GM21529 (cell line): ENCODE measurements at regions not wholly inside any gene's neighbourhood (a gene's known extent, or its start where the extent isn't known, plus 50 kb on each side); places are given as distances from the start of the nearest gene placed in this dataset.
A peak's percentile ranks its signal among the peaks of the same experiment; 100 is the strongest.
"Not testable (repeated sequence)": the region's sequence is repeated elsewhere in the genome, so short reads cannot be mapped to it uniquely, and the experiment has no call there.

Experiments used
- ATAC-seq: cut with Tn5 transposase; IDR thresholded peaks from one replicate; pipeline ENCODE4 v1.9.1; 2021; ENCODE audit not compliant: unreplicated experiment

DNA sequence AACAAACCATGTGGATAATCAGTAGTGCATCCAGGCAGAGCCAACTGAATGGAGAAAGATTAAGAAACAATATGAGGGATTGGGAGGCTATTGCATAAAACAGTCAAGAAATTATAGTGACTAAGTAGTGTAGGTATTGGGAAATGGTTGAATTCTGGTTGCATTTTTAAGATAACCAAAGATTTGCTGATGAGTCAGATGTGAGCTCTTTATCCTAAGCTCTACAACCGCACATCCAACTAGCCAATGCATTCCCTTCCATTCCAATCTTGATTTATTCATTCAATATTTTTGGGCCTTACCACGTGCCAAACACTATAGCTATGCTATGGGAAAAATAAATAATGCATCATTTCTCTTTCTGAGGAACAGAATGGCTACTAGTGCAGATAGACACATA, 524.5 kb upstream of the RGMB start:
- ATAC-seq: no peak

DNA sequence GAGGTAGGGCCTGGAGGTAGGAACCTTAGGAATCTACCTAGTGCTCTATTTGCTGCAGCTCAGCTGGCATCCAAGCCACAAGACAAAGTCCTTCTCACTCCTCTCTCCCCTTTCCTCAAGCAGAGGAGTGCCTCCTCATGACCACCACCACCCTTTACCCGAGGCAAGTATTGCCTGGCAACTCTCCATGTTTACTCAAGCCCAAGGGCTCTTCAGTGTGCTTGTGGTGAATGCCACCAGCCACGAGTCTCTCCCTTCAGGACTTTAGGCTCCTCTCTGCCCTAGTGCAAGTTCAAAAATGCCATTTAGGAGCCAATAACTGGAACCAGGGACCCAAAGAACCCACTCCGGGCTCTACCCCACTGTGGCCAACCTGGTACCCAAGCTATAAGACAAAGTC, 514.5 kb upstream of the RGMB start:
- no peak for ATAC-seq

DNA sequence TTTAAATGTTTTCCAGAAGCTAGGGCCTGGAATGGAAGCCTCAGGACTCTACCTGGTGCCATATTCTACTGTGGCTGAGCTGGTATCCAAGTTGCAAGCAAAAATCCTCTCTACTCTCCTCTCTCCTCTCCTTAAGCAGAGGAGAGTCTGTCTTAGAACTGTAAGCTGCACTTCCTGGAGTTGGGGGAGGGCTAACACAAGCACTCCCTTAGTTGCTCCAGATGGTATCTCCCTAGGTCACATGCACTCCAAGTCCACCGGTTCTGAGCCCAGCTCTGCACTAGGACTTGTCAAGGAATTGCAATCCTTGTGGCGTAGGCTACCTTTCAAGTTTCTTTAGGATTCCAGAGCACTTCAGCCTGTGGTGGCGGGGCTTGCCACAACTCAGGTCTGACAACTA, 513.9 kb upstream of the RGMB start:
- no peak for ATAC-seq

DNA sequence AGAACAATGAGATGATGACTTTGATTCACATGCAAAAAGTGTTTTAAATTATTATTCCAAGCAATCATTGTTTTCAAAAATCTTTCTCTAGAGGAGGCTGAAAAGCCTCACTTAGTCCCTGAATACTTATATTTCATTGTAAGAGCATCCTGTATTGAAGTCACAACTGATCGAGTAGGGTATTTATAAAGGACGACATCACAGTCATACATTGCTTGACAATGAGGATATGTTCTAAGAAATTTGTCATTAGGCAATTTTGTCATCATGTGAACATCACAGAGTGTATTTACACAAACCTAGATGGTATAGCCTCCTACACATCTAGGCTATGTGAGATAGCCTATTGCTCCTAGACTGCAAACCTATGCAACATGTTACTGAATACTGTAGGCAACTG, 510.4 kb upstream of the RGMB start:
- ATAC-seq: no peak

DNA sequence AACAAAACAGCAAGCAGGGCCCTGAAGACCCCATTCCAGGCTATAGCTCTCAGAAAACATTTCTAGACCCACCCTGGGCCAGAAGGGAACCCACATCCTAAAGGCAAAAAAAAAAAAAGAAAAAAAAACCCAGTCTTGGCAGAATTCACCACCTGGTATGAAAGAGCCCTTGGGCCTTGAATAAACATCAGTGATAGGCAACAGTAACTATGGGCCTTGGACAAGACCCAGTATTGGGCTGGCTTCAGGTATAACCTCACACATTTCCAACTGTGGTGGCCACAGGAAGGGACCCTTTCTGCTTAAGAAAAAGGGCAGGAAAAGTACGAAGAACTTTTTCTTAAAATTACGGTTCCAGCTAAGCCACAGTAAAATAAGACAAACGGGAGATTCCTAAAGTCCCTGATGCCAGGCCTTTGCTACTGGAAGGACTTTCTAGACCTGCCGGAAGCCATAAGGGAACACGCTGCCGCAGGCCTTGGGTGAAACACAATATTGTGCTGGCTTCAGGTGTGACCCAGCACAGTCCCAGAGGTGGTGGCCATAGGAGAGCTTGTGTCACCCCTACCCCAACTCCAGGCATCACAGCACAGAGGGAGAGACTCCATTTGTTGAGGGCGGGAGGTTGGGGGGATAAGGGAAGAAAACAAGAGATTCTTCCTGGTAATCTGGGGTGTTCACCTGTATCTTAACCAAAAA, 505.2 kb upstream of the RGMB start:
- no peak for ATAC-seq

DNA sequence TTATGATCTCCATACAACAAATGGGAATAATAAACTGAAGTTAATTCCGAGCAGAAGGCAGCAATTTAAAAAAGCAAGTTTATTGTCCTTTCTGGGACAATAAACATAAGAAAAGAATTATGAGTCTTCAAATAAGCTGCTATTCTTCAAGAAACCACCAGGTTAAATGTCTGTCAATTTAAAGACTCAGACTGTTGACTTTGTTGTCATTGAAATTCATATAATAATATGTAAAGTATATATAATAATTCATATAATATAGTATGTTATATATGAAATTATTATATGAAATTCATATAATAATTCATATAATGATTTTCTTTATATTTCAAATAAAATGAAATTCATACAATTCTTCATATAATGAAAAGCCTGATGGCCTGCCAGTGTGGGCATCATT, 497.5 kb upstream of the RGMB start:
- no peak for ATAC-seq

DNA sequence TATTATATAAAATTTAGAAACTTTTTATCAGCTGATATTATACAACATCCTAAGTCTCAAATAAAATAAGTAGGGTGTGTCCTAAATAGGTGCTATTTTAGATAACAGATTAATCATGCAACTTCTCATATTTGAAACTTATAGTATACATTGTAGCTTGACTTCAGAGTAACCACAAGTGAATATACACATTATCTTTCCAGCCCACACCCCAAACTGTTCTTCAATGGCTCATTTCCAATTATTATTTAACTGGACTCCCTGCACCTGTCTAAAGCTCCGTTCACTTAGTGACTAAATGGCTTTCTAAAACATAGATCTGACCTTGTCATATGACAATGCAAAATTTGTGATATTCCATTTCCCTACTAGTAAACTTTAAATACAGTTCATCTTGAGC, 490.9 kb upstream of the RGMB start:
- ATAC-seq: no peak

DNA sequence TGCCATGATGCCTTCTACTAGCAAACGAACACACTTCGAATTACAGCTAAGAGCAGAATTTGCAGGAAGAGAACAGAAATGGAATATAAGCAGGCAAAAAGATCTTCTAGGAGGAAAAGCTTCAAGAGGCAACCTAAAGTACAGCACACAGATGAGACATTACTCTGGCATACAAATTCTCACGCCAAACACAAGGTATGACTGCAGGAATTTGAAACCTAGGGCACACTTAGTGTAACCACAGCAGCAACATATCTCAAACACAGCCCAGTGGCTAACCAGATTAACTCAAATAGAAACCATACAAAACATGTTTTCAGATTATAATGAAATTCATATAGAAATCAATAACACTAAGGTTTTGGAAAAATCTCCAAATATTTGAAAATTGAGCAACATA, 481.0 kb upstream of the RGMB start:
- ATAC-seq: no peak

DNA sequence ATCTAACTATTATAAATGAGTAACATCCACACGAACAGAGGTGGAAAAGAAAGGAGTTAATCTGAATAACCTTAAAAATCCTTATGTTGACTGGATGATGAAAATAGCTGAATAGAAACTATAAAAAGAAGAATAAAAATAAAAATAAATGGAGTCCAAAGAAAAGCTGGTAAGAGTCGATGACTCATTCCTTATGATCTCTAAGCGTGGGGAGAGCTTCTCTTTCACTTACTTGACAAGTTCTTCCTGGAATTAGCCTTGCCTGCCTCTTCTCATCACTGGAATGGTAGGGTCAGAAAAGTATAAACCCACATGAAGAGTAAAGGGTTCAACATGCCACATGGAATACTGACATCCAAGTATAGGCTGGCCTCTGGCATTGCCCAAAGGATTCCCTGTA, 477.0 kb upstream of the RGMB start:
- no peak for ATAC-seq

DNA sequence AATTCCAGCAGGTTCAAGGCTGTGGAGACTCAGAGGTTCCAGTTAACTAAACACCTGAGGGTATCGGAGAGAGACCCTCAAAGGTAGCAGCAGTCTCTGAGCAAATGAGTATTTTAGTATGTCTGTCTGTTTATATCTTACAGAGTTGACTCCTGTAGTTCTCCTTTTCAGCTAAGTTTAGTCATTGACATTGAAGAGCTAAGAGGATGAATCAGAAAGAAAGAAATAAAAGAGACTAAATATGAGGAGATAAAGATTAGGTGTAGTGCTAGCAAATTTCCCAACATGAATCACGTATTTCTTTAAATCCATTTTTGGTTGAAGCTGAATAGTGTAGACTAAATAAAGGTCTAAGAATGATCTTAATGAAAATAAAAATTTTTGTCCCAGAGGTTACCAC, 474.0 kb upstream of the RGMB start:
- no peak for ATAC-seq

DNA sequence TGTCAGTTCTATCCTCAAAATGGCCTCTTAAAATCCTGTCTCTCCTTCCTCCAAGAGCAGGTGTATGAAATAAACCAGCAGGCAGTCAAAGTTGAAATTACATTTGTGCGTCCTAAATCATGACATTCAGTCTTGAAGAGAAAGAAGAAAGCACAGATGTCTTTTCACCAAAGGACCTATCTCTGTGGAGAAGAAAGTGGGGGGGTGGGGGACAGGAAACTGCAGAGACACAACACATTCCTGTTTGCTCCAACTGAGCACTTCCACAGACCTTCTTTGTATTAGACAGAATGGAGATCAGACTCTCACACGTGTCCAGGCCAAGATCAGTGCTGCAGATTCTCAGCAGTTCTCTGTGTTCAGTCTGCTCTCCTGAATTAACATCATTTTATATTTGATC, 471.9 kb upstream of the RGMB start:
- ATAC-seq: no peak

DNA sequence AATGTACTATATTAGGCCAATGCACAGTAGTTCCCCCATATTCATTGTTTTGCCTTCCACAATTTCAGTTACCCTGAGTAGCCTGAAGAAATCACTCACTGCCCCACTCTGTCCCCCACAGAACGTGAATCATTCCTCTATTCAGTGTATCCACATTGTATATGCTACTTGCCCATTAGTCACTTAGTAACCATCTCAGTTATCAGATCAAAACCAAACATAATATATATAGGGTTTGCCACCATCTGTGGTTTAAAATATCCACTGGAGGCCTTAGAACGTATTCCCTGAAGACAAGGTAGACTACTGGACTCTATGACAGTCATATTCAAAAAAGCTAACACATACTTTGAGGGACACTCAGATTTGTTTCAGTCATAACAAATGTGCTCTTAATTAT, 465.7 kb upstream of the RGMB start:
- no peak for ATAC-seq

DNA sequence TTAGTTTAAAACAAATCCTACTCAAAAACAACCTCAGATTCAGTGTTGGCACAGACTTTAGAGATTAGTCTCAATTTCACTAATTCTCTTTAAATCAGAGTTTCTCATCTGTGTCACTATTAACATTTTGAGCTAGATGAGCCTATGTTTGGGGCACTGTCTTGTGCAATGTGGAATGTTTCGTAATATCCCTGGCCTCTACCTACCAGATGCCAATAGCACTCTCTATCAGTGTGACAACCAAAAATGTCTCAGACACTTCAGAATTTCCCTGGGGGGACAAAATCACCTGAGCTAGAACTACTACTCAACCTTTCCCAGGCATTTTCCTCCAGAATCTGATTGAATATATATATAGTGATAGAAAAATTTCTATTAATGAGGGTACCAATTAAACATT, 465.2 kb upstream of the RGMB start:
- no peak for ATAC-seq

DNA sequence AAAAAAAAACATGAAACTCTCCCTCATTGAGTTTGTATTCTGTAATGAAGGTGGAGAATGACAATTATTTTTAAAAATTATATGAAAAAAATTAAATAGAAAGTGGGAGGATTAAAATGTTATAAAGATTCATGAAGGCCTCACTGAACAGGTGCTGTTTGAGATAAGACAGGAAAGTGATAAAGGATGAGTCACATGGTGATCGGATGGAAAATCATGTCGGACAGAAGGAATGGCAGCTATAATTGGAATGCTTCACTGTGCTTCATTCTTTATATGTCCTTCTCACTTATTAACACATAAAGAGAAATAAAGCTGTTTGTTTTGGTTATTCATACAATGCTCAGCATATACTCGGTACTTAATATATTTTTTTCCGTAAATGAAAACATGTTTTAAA, 464.5 kb upstream of the RGMB start:
- ATAC-seq: no peak

DNA sequence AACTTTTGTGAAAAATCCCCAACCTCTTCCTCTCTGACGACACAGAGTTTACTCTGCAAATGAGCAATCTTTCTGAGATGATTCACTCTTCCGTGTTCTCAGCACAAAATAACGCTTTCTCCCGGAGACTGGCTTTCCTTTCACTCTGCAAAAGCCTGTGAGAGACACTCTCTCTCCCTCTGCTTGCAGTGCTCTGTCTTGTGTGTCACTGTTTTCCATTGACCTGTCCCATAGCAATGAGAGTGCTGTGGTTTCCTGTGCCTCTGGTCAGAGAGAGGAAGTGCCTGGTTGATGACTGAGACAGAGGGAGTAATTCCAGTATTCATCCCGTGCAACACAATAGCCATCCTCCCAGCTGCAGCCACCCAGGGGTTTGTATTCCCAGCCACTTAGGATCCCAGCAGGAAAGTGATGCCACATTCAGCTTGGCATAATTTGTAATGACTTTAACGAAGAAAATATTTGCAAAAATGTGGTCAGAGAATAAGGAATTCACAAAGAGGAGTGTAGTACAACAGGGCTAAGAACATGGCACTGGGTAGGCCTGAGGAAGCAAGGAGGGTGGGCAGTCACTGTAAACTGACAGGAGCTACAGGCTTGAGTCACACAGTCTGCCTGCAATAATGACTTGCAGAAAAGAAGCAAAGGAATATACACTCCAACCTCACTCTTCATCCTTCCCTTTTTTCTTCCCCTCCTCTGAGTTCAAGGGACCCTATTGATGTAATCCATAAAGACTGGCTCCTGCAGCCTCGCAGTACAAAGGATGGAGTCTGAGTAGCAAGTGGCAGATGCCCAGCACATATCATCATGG, 463.5 kb upstream of the RGMB start:
- peak; percentile 83 for ATAC-seq

DNA sequence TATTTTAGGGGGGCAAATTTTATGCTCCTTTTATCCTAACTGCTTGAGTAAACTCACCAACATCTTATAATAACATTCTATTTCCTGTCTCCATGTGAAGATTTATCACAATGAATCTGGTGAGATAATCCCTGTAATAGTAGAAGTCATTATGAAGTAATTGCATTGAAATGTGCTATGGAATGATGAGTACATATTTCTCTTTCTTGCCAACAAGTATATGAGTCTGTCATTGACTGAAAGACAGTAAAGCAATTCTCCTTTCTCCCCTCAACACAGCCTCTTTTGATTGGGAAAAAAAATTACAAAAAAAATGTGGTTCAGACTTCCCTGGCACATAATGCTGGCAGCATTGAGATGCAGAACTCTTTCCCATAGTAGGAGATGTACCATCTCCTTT, 459.2 kb upstream of the RGMB start:
- ATAC-seq: no peak

DNA sequence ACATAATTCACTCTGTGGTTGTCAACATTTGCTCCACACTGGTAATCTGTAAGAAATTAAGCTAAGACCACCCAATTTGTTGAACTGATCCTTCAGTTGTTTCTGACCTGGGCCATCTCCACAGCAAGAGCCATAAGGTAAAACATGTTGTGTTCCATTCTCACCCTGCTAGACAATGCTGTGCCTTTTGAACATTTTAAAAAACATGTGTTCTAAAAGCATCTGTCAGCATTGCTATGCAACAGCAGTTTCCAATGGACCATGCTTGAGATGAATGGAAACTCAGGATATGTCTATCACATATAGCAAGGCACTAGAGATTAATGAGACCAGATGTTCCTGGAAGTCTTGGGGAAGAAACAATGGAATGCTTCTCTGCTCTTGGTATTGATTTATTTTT, 455.1 kb upstream of the RGMB start:
- ATAC-seq: no peak

DNA sequence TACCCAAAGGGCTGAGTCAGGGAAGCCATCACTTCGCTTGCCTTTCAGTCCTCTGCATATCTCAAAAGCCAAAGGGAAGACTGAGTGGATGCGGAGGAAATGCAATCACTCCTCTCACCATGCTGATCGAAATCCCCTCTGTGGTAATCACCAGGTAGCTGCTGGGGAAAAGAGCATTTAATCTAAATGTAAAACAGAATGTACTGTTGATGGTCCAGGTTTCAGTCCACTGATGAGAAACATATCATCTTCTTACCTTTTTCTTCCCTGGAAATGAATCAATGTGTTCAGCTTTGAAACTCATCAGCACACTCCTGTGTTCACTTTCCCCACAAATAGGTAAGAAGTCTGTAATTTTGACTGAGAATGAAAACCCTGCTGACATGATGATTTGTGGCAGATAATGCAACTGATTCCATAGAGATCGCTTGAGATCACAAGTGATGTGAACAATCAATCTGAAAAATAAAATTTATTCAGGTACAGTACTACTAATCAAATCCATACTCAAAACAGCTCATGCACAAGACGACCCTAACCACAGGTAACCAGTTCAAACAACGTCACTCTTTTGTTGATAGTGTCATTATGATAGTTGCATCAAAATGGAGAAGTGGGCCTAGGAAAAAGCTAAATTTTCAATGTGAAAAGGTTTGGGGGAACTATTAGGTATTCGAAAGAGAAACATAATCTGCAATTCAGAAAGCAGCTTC, 454.0 kb upstream of the RGMB start:
- ATAC-seq: no peak

DNA sequence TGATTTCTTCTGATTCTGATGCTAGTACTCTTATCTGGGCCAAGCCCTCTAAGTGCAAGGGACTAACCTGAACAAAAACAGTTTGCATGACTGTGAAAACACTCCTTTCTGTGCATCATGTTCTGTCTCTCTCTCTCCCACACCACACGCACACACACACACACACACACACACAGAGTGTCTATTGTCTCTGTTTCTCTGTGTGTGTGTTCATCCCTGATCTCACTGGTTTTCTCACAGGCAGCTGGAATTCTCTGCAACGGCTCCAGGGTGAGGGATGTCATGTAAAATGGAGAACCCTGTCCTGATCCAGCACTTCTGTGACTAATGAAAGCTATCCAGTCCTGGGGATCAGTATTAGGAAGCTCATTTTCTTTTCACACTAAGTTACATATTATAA, 453.1 kb upstream of the RGMB start:
- no peak for ATAC-seq

DNA sequence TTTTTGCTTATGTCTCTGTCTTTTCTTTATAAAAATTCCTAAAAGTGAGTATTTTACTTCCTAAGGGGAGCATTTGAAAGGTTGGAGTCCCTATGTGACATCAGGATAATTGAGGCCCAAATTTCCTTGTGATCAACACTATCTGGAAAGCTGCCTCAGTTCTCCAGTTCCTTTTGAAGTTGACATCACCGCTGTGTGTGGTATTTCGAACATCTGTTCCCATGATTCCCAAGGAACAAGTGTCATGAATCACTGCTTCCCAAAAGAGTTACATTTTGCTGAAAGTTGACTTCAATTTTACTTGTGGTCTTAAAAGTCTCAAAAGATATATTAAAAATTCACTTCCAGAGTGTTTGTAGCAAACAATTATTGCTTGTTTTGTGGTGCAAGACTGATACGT, 452.1 kb upstream of the RGMB start:
- no peak for ATAC-seq

DNA sequence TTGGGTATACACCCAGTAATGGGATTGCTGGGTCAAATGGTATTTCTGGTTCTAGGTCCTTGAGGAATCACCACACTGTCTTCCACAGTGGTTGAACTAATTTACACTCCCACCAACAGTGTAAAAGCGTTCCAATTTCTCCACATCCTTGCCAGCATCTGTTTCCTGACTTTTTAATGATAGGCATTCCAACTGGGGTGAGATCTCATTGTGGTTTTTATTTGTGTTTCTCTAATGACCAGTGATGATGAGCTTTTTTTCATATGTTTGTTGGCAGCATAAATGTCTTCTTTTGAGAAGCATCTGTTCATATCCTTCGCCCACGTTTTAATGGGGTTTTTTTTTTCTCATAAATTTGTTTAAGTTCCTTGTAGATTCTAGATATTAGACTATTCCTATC, 448.3 kb upstream of the RGMB start:
- ATAC-seq: not testable (repeated sequence)

DNA sequence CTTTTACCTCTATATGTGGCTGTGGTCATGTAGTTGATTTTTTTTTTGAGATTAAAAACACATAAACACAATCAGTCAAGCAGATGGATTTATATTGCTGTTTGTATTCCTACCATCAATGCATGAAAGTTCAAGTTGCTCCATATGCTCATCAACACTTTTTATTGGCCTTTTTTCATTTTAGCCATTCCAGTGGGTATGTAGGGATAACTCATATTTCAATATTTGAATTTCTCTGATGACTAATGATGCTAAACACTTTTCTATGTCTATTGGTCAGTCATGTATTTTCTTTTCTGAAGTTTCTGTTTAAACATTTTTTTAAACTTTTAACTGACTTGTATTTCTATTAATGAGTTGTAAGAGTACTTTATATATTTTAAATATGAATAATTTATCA, 445.4 kb upstream of the RGMB start:
- ATAC-seq: no peak
